ENCODE measurements at regions not wholly inside any gene's neighbourhood (a gene's known extent, or its start where the extent isn't known, plus 50 kb on each side); places are given as distances from the start of the nearest gene placed in this dataset.

DNA sequence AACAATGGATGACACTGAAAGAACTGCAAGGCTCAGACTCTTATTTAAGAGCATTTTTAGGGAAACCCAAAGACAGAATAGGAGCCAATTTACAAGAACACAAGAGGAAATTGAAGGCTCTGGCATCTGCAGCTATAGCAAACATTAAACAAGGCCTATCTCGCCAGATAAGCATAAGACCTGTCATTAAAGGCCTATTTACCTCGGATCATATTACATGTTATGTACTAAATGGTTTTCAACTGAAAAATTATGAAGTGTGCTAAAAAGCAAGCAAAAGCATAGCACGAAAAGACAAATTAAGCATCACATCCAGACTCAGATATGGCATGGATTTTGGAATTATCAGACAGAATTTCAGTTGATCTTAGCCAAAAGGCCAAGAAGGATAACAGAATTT lies 617.1 kb downstream of the SQOR start:
- DNase-seq (ENCODE audit: low read depth), result no peak

DNA sequence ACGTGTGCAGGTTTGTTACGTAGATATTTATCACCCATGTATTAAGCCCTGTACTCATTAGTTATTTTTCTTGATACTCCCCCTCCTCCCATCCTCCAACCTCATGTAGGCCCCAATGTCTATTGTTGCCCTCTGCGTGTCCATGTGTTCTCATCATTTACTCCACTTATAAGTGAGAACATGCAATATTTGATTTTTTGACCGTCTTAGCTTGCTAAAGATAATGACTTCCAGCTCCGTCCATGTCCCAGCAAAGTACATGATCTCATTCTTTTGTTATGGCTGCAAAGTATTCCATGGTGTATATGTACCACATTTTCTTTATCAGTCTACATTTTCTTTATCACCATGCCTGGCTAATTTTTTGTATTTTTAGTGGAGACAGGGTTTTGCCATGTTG lies 623.2 kb downstream of the SQOR start:
- no peak for DNase-seq (ENCODE audit: low read depth)

DNA sequence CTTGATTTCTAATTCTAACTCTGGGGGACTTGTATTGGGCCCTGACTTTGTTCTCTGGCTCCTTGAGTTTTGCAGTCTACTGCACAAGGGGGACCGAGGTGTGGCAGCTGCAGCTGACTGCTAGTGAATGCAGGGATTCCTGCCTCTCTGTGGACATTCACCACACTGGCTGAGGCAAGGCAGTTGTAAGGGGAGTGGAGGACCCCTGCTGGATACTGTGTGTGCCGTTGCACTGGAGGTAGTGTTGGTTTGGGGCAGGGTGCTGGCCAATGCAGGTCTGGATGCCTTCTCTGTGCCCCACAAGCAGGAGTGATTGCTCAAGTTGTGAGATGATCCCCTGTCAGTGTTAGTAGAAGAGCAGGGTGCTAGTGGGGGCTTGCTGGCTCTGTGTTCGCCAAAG lies 626.1 kb downstream of the SQOR start:
- no peak for DNase-seq (ENCODE audit: low read depth)

DNA sequence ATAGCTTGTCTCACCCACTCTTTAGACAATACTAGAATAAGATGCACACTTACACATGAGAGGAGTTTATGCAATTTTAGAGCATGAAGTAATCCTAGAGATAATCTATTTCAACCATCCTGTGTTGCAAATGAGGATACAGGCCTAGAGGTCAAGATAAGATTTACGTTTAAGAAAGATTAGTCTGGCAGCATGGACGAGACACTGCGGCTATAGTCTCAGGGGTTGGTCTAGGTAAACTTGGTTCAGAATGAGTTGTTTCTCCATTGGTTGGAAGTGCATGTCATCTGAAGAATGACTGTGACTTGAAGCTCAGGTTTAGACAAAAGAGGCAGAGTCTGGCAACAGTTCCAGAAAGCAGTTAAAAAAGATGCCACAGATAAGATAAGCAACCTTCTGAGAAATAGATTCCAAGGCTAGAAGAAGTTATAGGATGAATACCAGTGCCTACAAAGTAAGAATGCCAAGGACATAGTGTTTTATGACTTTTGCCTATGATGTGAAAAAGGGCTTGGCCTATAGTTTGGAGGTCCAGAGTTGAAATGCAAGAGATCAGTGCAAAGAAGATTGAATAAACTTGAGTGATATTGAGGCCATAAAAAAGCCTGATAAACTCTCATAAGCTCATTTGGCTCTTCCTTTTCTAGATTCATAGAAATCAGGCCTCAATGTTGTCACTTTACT lies 631.0 kb downstream of the SQOR start:
- DNase-seq (ENCODE audit: low read depth), result no peak

DNA sequence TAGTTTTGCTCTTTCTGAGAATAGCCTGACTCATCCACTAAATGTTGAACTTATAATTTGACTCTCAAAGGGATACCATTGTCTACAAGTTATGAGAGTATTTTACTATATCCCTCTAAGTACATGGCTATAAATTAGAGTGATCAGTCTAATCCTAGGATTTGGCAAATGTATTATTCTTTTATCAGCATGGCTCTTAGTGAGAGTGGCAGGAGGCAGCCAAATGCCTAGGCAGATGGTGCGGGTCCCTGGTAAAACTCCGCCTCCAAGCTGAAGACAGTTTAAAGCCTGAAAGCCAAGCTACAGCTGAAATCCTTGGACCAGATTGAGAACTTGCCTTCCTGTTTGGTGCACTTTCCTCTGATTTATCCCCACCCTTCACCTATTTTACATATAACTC lies 631.8 kb downstream of the SQOR start:
- DNase-seq (ENCODE audit: low read depth), result no peak

DNA sequence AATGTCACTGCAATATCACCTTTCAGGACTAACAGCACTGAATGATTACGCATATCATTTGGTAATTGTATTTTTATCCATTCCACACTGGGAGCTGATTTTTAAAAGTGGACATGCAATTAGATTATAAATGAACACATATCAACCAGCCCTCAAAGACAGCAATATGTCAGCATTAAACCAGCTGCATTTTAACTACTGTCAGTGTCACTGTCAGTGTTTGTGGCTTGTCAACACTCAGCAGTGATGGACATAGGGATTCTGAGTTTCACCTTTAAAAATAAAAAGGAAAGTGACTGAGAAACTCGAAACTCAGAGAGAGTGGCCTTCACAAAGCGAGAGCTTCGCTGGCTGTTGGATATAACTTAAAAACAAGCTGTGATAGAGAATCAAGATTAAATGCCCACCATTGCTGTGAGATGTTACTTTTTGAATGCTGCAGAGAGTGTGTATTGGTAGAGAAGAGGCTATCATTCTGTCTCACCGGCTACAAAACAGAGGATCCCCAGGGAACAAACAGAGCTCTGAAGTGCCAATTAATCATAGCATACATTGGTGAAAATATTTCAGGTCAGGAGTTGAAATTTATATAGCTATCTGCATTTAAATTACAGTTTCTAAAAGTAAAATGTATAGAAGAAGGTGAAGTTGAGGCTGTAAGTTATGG lies 635.8 kb downstream of the SQOR start:
- no peak for DNase-seq (ENCODE audit: low read depth)

DNA sequence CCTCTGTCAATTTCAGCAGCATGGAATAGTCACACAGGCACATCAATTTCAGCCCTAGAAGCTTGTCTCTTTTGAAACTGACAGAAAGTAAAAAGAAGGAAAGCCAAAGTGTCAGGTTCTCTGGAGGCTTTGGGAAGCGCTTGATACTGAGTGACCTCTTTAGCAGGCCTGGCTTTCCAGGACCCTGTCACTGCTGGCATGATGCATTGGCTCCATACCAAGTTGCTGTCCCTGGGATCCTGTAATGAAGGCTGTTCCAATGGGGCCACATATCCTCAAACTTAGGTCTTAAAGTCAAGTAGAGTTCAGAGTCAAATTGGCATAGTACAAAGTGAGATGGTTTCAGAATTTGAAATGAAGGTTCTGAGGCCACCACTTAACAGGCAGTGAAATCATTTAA lies 640.9 kb downstream of the SQOR start:
- no peak for DNase-seq (ENCODE audit: low read depth)

DNA sequence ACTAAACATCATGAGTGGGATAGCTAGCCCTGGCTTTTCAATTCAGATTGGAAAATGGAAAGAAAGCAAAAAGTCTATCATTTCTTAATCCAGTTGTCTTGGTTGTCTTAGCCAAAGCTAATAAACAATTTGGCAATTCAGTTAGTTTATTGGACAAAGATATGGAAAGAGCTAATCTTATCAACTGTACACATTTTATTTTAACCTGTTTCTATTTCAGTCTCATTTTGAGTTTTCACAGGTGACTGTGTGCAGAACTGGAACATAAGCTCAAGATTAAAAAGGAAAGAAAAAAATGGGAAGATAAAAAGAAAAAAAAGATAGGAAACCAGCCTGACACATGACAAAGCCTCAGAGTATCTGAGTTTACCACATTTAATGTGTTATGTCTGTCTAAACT lies 642.6 kb downstream of the SQOR start:
- DNase-seq (ENCODE audit: low read depth), result no peak

DNA sequence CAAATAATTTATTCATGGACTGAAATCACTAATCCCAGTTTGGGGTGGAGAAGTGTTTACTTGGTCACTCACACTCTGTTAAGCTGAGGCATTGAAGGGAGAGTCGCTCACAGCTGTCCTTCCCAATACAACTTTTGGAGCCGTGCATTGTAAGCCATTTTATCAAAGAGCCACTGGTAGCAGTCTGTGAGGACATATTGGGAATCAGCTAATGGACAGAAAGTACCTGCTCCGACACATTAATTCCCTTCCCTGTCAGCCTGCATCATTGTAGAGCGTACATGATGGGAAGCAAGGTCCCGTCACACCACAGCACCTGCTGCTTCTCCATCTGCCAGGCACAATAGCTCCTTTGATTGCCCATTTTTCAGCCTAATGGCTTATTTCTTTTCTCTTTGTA lies 643.2 kb downstream of the SQOR start:
- no peak for DNase-seq (ENCODE audit: low read depth)

DNA sequence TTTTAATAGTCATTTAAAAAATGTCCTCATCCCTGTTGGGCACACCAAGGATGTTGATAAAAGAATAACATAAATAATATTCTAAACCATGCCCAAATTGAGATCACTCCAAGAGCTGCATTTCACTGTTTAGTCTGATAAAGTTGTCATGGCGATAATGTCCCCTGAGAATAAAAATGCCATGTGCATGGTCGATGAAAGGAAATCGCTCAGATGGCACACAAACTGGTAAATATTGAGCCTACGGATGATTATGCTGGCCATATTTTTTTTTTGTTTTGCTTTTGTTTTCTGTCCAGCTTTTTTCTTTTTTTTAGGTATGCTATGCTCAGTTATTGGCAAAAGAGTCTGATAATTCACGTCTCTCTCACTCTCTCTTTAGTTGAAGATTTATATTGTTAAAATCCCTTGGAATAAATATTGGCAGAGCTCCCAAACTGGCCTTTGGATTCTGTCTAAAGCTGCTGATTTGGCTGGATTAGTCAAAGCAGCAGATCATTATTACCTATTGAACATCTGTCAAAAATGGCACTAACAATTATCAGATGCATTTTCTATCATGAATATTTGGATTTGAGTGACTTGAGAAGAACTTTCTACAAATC lies 643.8 kb downstream of the SQOR start:
- DNase-seq (ENCODE audit: low read depth), result no peak

DNA sequence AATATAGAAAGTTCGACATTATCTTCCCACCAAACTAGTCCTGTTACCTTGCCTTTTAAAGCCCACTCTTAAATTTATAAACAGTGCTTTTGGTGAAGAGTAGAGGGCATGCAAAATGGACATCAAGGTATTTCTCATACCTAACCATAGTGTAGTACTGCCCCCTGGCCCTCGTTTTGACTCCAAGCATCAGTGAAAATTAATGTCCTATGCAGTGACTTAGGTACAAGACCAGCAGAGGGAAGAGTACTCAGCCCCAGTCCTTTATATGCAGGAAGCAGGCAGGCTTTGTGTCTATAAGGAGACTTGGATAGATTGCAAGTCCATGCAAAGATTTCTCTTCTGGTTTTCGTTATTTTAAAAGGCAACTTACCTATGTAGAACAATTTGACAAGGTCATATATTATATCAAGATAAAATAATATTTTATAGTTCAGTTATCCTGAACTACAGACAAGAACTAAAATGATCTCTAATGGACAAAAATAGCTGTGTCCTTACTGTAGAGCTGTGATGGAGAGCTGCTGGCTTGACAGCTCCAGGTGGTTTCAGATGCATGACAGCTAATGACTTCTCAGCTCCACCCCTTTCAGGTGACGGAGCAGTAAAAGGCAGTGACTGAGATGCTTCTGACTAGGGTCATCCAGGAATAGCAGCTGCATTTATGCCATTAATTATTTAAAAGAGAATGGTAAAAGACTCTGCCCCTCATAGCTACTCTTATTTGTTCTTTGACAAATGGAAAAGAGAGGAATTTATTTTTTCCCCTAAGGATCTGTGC lies 646.1 kb downstream of the SQOR start:
- no peak for DNase-seq (ENCODE audit: low read depth)

DNA sequence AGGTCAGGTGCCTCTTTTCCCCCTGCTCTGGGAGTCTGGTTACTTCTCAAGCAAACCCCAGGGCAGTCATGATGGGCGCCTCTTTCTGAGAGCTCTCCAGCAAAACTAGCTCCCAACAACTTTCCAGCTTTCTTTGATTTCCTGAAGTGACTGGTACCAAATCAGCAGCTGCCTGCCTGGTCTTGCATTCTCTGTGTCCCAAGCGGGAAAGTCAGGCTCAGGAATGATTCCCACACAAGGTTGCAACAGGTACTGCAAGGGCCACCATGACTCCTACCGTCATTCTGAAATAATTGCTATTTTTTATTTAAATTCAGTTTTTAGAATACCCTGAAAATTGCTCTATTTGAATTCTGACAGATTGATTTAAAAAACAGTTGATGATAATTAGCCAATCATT lies 658.7 kb downstream of the SQOR start:
- no peak for DNase-seq (ENCODE audit: low read depth)

DNA sequence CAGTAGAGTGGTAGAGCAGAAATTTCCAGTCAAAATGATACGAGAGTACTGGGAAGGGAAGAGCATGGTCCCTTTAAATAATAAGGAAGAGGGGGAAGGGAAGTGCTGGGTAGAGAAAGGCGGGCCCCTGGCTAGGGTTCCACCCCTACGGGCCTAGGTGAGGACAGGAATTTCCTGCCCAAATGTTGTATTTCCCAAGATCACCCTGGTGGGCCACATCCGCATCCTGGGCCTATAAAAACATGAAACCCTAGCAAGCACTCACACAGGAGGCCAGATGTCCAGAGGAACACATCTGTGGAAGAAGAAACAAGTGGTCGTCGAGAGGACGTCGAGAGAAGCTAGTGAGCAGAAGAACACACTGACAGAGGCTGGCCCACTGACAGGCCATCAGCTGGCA lies 661.2 kb downstream of the SQOR start:
- DNase-seq (ENCODE audit: low read depth), result no peak

DNA sequence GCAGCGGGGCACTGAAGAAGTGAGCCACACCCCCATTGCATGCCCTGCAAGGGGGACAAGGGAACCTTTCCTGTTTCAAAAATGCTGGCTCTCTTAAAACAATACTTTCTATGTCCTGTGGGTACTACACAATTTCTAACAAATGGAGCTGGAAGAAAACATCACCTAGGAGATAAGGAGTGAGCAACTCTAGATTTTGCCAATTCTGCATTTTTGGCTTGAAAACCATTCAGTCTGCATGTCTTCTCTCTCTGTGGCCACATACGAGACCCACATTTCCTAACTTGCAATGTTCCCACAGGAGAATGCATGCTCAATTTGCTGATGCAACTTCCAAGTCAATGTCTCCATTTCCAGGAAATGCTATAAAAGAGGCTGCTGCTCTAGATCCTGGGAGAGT lies 662.0 kb downstream of the SQOR start:
- no peak for DNase-seq (ENCODE audit: low read depth)

DNA sequence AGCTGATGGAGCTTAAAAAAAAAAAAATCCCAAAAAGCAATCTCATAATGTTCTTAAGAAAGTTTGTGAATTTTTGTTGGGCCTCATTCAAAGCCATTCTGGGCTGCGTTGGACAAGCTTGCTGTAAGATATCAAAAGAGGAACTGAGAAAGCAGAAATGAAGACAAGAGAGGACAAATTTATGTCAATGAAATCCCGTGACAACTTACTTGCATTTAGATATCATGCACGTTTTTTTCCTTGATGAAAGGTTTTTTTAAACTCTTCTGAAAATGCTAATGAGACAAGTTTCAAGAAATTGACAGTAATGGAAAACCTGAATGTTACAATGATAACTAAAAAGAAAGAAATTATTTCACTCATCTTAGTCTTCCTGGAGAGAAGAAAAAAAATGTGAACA lies 662.9 kb downstream of the SQOR start:
- no peak for DNase-seq (ENCODE audit: low read depth)

DNA sequence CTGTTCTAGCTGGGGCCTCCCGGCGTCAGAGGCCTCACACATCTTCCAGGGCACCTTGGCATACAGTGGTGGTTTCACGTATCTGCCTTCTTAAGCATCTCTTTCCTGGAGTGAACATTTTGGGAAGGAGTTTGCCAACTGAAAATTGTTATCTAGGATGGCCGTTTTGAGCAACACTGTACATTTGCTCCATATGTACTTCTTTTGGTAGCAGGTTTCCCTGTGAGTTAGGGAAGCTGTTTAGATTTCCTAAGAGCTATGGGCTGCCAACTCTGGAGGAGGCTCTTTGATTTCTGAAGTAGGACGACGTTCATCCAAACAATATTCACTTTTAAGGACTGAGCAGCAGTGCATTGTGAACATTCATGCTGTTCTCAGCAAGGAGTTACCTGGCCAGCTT lies 665.9 kb downstream of the SQOR start:
- DNase-seq (ENCODE audit: low read depth), result no peak

DNA sequence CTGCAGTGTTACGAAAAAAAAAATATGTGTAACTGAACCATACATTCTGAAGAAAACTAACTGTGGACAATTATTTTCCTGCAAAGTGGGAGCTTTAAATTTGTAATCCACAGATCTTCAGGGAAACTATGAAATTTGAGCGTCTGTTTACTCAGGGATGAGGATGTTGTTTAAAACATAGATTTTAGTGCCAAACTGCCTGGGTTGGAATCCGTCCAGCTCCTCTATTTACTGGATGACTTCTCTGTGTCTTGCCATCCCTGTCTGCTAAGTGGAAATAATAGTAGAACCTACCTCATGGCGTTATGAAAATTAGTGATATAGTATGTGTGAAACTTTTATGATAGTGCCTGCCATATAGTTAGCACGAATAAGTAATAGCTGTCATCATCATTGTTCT lies 666.5 kb downstream of the SQOR start:
- DNase-seq (ENCODE audit: low read depth), result no peak

DNA sequence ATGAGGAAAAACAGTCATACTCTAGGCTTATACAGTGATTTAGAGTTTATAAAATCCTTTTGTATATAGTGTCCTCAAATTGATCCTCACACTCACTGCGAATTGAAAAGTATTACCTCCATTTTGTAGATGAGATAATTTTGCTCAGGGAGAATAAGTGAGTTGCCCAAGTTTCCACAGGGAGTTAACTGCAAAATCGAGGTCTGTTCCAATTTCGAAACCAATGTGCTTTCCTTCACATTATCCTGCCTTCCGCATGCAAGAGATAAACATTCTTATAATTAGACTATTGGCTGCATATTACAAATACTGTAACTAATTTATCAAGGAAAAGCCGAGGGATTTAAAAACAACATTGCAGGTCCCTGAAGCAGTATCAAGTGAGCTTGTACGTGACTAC lies 667.0 kb downstream of the SQOR start:
- no peak for DNase-seq (ENCODE audit: low read depth)

DNA sequence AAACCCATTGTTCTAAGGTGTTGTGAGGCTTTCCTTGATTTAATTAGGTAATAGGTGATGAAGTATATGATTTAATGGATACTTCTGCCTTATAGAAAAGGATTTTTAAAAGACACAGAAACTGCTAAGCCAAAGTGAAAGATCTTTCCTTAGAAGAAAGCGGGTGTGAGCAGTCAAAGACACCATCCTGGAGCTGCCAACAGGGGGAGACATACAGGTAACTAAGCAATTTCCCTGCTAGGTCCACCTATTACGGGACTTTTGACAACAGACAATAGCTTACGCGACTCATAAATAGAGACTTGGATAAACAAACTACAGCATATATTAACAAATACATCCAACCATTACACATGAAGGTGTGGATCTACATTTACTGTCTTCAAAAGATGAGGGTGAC lies 669.5 kb downstream of the SQOR start:
- DNase-seq (ENCODE audit: low read depth), result no peak

DNA sequence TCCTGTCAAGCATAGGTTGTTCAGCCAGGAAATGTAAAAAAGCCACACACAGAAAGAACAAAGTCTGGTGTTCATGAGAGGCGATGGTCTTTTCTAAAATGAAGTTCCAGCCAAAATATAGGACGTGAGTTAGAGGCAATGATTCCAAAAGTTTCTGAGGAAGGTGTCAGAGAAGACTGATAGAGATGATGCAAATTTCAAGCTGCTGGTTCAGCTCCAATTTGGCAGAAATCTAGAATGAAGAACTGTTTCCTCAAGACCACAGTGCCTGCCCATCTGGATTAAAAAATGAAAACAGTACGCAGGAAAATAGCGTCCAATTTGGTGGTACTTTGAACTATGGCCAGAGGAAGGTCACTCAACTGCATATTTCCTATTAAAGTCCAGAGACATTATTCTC lies 672.9 kb downstream of the SQOR start:
- no peak for DNase-seq (ENCODE audit: low read depth)

DNA sequence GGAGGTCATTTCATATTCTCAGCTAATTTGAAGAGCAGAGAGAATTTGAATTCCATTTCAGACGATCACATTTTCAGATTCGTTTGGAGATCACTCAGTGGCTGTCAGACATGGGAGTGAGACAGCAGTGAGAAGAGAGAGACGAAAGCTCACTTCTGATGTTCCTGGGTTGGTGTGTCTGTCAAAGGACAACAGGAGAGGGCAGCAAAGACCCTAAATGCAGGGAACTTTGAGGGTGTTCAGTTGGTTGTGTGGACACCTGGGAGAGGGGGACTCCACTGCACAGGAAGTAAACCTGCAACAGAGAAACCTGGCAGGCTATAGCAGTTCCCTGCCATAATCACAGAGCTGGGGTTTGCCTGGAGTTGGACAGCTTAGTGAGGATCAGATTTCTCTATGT lies 675.1 kb downstream of the SQOR start:
- DNase-seq (ENCODE audit: low read depth), result no peak

DNA sequence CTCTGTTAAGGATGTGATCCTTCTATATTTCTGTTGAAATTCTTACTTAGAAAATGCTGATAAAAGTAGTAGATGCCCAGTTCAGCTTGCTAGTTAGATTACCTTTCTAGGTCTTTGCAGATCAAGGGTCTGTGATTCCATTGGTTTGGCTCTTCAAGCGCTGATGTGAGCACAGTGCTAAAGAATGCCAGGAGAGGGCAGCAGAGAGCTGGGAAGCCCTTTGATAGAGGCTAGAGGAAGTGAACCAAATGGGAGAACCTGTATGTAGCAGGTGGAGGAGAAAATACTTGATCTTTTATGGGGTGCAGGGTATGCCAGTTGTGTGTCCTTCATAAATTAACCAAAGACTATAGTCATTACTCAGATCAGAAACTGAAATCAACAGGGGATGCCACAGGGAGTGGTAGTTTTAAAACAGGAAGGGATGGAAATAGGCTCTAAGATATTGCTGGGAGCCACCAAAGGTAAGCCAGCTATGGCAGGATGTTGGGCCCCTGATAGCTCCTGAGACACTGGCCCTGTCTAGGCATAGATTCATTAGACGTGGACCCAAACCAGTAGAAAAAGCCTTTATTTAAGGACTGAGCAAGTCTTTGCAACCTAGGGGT lies 677.4 kb downstream of the SQOR start:
- DNase-seq (ENCODE audit: low read depth), result peak; percentile 31

DNA sequence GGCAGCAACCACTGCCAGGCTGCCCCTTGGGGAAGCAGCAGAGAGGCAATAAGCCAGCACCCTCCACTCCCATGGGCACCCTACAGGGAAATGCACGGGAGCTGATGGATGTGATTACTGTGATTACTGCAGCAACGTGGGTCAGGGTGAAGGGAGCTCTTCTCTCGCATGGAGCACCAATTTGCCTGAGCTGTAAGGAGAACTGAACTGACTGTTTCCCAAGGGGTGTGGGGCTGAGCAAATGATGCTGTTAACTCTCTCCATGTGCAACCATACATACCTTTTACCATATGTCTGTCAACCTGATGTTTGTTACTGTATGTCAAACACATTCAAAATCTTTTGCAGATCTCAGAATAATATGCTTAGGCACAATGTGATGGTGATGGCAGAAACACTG lies 680.6 kb downstream of the SQOR start:
- no peak for DNase-seq (ENCODE audit: low read depth)
